Gastroesophageal sphincter (tissue), 3 donors: ENCODE measurements at regions not wholly inside any gene's neighbourhood (a gene's known extent, or its start where the extent isn't known, plus 50 kb on each side); places are given as distances from the start of the nearest gene placed in this dataset.

ENCODE experiments used
- CTCF ChIP-seq, 4 experiments: fragments of 200-600 bp in 2 of 4; fragments of 450-650 bp in 2 of 4; sonication (generic) in 1 of 4; IDR thresholded peaks; one replicate each; pipeline ENCODE4 v1.5.1; 2017 to 2019; ENCODE audit warnings: antibody characterized with exemption in 4 of 4, mild to moderate bottlenecking in 2 of 4, moderate library complexity in 2 of 4
- EP300 ChIP-seq: sonication (generic); formaldehyde crosslinking; IDR thresholded peaks from one replicate; pipeline ENCODE4 v1.6.1; 2017; ENCODE audit warnings: antibody characterized with exemption, mild to moderate bottlenecking
- POLR2A ChIP-seq, 2 donors: fragments of 450-650 bp; IDR thresholded peaks; one replicate each; pipeline ENCODE4 v1.6.1; 2017; ENCODE audit warnings: antibody characterized with exemption in 2 of 2, mild to moderate bottlenecking in 2 of 2, moderate library complexity in 1 of 2

GRCh38 chr4:64000241-64000640, 409.0 kb downstream of the TECRL start:
- TF ChIP-seq POLR2A (IDR thresholded peaks at IDR 0.05) = no peak
- no peak for TF ChIP-seq CTCF (IDR thresholded peaks at IDR 0.05)
- no peak for TF ChIP-seq EP300
